SK-N-MC (cell line): ENCODE measurements at regions not wholly inside any gene's neighbourhood (a gene's known extent, or its start where the extent isn't known, plus 50 kb on each side); places are given as distances from the start of the nearest gene placed in this dataset.

Experiments used
- EZH2 ChIP-seq: fragments of 200-600 bp; sonication (generic); IDR thresholded peaks from one replicate; pipeline ENCODE4 v1.6.1; 2017; ENCODE audit warnings: antibody characterized with exemption
- POLR2AphosphoS5 ChIP-seq: IDR thresholded peaks from 2 replicates; pipeline ENCODE4 v1.6.1; 2012; ENCODE audit warnings: mild to moderate bottlenecking, low read depth, low read length, borderline replicate concordance

DNA sequence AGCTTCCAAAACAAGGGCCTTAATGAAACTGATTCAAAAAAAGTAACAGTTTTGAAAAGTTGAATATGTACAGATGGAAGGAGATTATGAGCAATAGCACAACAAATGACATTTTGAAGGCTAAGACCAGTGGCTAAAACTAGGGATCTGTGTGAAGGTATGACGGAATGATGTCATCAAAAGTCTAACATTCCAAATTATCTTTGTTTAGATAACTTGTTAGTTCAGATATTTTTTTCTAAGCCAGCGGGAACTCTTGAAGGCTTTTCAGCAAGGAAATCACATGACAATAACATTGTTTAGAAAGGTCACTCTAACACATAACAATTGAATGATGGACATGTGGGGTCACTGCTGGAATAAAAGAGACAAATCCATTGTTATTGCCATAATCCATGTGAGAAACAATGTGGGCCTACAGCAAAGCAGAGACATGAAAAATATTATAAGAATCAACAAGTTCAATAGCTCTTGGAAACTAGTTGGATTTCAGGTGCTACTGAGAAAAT, 260.5 kb downstream of the CASP12 start:
- TF ChIP-seq POLR2AphosphoS5 = no peak
- no peak for TF ChIP-seq EZH2
